AG10803 (cell line): ENCODE measurements at regions not wholly inside any gene's neighbourhood (a gene's known extent, or its start where the extent isn't known, plus 50 kb on each side); places are given as distances from the start of the nearest gene placed in this dataset.

Experiments
- DNase-seq: peaks from one replicate; pipeline ENCODE4 v3.0.0; 2010; ENCODE audit warnings: low read depth
- H3K4me3 ChIP-seq: 2 replicates; pipeline ENCODE4 v1.5.1; 2011; ENCODE audit warnings: mild to moderate bottlenecking, low read length, control low read depth
- CTCF ChIP-seq: conservative IDR thresholded peaks from 2 replicates; pipeline ENCODE4 v1.5.1; 2011; ENCODE audit warnings: mild to moderate bottlenecking, low read length, control low read depth, inconsistent platforms

DNA sequence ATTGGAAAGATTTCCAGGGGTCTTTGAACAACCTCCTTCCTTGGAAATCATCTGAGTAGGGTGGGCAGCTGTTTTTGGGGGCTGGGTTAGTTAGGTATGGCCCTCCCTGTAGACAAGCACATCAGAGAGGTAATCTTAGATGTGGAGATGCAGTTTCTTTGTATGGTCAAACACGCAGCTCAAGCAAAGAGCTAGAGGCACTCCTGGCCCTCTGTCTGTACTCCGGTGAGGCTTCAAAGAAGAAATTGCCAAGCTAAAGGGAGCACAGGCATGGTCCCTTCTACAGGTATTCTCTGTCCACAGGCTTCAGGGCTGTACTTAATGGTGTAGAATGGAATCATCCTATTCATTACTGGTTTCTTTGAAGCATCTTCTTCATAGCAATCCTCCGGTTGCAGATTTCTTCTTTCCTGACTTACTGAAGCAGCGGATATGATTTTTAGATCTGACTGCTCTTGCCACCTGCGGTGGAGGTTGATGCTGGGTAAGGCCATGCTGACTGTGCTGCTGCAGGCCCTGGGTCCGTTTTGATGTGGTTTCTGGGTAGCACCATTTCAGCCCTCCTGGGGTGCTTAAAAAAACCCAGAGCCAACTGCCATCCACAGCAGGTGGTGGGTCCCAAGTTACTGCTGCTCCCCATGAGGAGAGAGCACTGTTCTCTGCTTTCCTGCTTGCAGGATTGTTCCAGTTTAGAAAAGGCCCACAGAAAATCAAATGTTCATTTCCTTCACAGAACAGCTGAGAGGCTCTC, 318.9 kb upstream of the GATB start:
- no peak for TF ChIP-seq CTCF
- H3K4me3 ChIP-seq, result no peak overlapping the region
- no peak for DNase-seq

GRCh38 chr4:152079079-152079478, 318.3 kb upstream of the GATB start:
- no peak for TF ChIP-seq CTCF
- H3K4me3 ChIP-seq, result no peak overlapping the region
- DNase-seq, result no peak

DNA sequence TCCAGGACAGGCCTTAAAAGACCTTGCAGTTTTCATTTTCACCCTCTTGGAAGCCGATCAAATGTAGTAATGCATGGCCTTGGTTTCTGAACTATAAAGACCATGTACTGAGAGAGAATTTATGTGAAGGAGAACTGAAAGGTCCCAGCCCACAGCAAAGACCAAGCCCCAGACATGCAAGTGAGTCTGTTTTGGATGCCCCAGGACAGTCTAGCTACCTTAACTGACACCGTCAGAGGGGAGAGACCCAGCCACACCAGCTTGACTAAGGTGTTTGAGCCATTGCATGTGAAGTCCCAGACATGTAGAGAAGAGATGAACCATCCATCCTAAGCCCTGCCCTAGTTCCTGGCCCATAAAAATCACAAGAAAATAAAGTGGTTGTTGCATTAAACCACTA, 316.8 kb upstream of the GATB start:
- no peak for TF ChIP-seq CTCF
- DNase-seq, result no peak
- no peak overlapping the region for H3K4me3 ChIP-seq

DNA sequence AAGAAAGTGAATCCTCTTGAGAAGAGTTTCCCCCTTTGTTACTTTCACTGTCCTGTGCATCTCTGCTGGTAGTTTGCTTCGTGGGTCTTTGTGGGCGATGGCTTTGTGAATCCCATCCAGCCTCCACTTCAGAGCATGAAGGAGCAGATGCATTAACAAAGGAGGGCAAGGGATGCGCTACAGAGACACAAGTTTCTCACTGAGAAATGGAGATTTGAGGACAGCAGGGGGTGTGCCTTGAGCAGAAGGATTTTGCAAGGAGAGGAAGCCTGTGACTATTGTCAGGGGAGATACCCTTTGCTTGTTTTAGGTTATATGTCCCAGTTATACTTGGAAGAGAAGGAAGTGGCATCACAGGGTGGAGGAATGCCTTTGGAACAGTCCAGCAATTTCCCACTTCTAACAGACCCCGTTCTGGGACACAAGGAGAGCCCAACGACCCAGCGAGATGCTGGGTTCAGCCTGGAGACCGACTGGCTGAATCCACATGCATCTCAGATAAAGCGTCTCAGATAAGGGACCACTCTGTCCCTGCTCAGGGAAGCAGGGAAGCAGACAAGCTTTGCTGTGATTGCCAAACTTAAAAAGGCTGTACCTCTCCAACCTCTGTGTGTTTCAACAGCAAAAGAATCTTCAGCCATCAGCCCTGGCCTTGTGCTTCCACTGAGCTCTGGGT, 314.6 kb upstream of the GATB start:
- no peak for TF ChIP-seq CTCF
- no peak for DNase-seq
- H3K4me3 ChIP-seq, result no peak overlapping the region

DNA sequence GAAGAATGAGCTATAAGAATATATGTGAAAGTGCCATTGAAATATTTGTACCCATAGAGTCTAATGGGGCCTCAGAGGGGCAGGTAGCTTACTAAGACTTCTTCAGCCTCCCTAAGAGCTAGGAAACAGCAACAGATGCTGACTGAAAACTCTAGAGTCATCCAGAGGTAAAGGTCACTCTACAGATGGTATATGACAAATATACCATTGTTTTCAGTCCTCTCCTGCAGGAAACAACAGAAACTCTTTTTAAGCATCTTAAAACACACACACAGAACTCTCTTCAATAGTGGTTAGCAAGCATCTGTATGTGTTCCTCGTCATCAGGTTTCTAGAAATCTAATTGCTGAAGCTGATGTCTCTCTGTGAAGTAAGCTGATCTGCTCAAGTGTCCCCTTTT, 313.8 kb upstream of the GATB start:
- no peak overlapping the region for H3K4me3 ChIP-seq
- TF ChIP-seq CTCF, result no peak
- no peak for DNase-seq

- no peak for DNase-seq
- H3K4me3 ChIP-seq, result no peak overlapping the region
- TF ChIP-seq CTCF, result no peak
These were observed 313.3 kb upstream of the GATB start for GRCh38 chr4:152074088-152074437.
